ENCODE measurements at regions not wholly inside any gene's neighbourhood (a gene's known extent, or its start where the extent isn't known, plus 50 kb on each side); places are given as distances from the start of the nearest gene placed in this dataset.

DNA sequence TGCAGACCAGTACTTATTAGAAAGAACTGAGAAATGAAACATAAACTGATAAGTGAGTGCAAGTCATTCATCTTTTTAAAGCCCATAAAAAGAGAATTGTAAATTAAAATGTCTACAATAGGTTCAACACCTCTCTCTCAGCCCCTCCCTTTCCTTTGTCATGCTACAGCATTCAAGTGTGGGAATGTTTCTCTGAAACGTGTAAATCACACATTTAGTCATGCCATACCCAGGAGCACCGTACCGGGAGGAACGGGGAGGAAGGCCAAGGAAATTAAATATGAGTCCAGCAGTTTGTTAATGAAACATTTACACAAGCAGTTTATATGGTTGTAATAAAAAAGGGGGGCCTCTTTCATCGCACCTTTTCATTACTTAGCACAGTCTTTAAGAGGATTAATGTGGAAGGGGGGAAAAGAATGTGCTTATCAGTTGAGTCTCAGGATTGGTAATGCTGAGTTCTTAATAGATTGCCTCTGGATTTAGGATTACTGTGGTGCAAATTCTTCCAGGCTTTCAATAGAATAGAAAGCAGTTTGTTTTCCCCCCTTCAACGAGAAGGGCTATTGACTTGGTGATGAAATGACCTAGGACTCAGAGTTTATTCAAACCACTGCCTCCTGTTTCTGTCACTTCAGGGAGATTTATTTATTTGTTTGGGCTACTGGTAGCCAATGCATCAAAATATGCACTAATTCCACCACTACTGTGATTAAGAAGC is 176.0 kb upstream of the ZNF608 start:
- no peaks in the 10 kb centered on the region for H3K36me3 Mint-ChIP-seq
- no peaks in the 10 kb centered on the region for H3K9me3 Mint-ChIP-seq (ENCODE audit: low read depth)
- ATAC-seq (no peak), DNase-seq (no peak)
- H3K27me3 Mint-ChIP-seq = no peaks in the 10 kb centered on the region
- no peak overlapping the region for H3K27ac Mint-ChIP-seq
- CTCF ChIA-PET = no interaction called here
- H3K4me1 Mint-ChIP-seq = no peaks in the 10 kb centered on the region
- H3K4me3 Mint-ChIP-seq = no peak overlapping the region

DNA sequence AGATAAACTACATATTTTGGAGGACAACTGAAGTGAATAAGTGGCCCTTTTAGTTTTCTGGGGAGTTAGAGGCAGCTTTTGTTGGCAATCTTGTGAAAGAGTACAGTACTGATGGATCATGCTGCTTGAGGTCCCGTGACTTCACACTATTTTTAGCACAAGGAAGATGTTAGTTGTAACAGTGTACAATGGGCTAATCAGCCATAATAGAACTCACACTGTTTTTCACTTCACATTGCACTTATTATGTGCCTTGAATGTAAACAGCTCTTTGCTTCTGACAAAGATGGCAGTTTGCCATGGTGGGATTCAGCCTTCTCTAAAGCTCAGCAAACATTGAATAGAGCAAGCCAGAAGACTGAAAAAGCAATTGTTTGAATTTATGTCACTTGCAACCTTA is 176.7 kb upstream of the ZNF608 start:
- no peaks in the 10 kb centered on the region for H3K27me3 Mint-ChIP-seq
- CTCF ChIA-PET = no interaction called here
- H3K9me3 Mint-ChIP-seq (ENCODE audit: low read depth) = no peaks in the 10 kb centered on the region
- no peaks in the 10 kb centered on the region for H3K4me1 Mint-ChIP-seq
- no peaks in the 10 kb centered on the region for H3K36me3 Mint-ChIP-seq
- ATAC-seq = no peak
- H3K4me3 Mint-ChIP-seq = no peak overlapping the region
- DNase-seq = no peak
- H3K27ac Mint-ChIP-seq = no peak overlapping the region

DNA sequence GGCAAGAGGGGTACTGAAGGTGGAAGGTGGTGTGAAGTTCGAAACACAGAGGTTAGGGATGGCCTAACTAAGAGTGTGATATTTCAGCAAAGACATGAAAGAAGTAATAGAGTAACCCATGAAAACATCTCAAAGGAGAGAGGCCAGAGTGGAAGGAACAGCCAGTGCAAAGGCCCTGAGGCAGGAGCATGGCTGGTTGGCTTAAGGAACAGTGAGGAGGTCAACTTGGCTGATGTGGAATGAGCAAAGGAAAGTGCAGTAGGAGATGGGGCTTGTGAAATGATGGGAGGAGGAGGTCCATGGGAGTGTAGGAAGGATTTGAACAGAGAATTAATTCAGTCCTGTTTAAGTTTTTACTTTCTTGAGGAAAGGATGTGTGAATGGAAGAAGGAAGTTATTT is 178.3 kb upstream of the ZNF608 start:
- no peaks in the 10 kb centered on the region for H3K36me3 Mint-ChIP-seq
- H3K4me1 Mint-ChIP-seq = no peaks in the 10 kb centered on the region
- no peaks in the 10 kb centered on the region for H3K9me3 Mint-ChIP-seq (ENCODE audit: low read depth)
- H3K27ac Mint-ChIP-seq = no peak overlapping the region
- no peaks in the 10 kb centered on the region for H3K27me3 Mint-ChIP-seq
- DNase-seq (no peak), ATAC-seq (no peak)
- CTCF ChIA-PET = no interaction called here
- H3K4me3 Mint-ChIP-seq = no peak overlapping the region

DNA sequence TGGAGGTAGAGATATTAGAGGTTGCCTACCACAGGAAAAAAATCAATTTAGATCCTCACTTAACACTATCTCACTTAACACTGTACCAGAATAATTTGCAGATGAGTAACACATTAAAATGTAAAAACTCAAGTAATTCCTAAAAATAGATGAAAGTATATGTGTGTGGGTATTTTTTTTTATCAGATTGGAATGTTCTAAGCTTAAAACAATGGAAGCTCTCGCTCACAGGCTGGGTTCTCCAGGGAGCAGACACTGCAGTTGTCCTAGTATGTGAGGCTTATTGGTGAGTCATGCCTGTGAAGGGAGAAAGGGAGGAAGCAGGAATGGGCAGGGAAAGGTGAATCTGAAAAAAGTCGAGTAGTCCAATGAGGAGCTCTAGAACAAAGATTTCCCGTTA is 181.3 kb upstream of the ZNF608 start:
- DNase-seq = no peak
- Mint-ChIP-seq H3K4me3 (no peak overlapping the region), H3K27ac (no peak overlapping the region), H3K27me3 (no peaks in the 10 kb centered on the region), H3K9me3 (ENCODE audit: low read depth) (peaks cover 7% of the 10 kb centered on the region), H3K36me3 (no peaks in the 10 kb centered on the region), H3K4me1 (no peaks in the 10 kb centered on the region)
- CTCF ChIA-PET = no interaction called here
- ATAC-seq = no peak

DNA sequence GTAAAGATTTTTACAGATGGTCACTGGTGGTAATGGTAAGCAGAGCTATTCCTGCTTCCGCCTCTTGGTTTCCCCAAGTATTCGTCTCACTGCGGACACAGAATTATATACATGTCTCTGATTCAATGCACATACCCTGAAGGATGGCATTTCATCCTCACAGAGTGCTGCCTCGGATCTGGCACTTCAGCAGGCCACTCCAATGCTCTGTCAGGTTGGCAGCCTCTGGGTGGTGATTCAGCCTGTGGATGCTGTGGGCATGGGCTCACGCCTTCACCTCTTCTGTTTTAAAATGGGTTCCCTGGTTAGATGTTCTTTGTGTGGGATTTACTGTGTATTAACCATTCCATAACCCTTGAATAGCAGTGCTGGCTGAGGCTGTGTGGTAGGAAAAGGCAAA is 182.6 kb upstream of the ZNF608 start:
- Mint-ChIP-seq H3K4me3 (no peak overlapping the region), H3K27ac (no peak overlapping the region), H3K27me3 (no peaks in the 10 kb centered on the region), H3K9me3 (ENCODE audit: low read depth) (peaks cover 7% of the 10 kb centered on the region), H3K4me1 (no peaks in the 10 kb centered on the region), H3K36me3 (no peaks in the 10 kb centered on the region)
- CTCF ChIA-PET = no interaction called here
- DNase-seq (no peak), ATAC-seq (no peak)

DNA sequence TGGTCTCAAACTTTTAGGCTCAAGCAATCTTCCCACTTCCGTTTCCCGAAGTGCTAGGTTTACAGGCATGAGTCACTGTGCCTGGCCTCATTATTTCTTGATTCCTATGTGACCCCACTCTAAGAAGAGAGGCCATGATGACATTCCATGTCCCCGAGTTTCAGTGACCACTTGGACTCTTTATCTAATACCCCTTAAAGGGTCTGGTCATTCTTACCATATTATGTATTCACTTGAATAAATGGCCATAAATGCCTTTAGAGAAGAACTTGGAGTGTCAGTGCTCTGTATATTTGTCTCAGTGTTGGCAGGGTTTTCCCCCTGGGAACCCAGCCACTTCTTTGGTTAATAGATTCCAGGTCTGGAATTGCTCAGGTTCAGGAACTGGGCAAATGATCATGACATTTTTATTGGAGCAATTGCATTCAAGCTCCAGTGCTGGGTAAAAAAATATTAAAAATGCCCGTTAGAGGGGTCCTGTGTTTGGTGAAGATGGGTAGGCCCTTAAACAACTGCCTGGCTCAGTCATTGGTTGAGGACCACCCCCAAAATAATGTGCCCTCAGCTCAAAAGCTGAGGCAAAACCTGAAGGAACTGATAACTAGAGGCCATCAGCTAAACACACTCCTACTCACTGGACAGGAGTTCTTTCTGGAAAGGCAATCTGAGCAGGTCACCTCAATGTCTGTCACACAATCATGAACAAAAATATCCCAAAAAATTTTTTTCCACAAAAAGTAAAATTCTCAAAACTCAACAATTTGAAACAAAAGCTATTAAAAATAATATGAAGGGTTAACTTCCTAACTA is 186.6 kb upstream of the ZNF608 start:
- H3K4me3 Mint-ChIP-seq = no peak overlapping the region
- ATAC-seq (no peak), DNase-seq (no peak)
- H3K36me3 Mint-ChIP-seq = no peaks in the 10 kb centered on the region
- H3K4me1 Mint-ChIP-seq = peaks cover 4% of the 10 kb centered on the region
- CTCF ChIA-PET = no interaction called here
- H3K27ac Mint-ChIP-seq = no peak overlapping the region
- H3K9me3 Mint-ChIP-seq (ENCODE audit: low read depth) = peaks cover 7% of the 10 kb centered on the region
- no peaks in the 10 kb centered on the region for H3K27me3 Mint-ChIP-seq

DNA sequence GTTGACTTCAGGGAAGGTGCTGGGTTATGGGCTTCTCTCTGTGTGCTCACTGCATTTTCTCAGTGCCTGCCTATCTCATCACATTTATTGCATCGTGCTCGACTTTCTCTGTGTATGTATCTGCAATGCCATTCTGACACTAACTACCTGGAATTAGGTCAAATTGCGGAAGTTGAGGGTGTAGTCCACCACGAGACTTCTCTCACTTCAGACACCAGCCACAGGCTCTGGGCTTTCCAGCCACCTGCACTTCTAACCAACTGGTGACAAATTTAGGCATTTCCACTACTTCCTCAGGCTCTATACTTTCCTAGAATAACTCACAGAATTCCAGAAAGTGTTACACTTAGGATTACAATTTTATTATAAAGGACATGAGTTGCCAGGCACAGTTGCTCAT is 188.6 kb upstream of the ZNF608 start:
- Mint-ChIP-seq H3K36me3 (no peaks in the 10 kb centered on the region), H3K4me1 (peaks cover 4% of the 10 kb centered on the region), H3K27ac (no peak overlapping the region), H3K9me3 (ENCODE audit: low read depth) (peaks cover 7% of the 10 kb centered on the region), H3K27me3 (no peaks in the 10 kb centered on the region), H3K4me3 (no peak overlapping the region)
- DNase-seq = no peak
- CTCF ChIA-PET = no interaction called here
- ATAC-seq = no peak

DNA sequence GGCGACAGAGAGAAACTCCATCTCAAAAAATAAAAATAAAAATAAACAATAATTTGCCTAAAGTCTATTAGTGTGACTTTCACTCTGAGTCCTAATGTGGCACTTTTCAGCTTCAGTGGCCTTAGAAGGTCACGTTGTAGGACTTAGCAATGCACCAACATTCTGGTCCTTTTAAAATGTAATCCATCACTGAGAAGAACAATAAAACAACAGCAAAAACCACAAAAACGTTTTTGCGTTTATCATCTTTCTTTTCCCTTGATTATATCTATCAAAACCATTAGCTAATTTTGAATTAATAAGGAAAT is 190.1 kb upstream of the ZNF608 start:
- ATAC-seq = no peak
- CTCF ChIA-PET = no interaction called here

DNA sequence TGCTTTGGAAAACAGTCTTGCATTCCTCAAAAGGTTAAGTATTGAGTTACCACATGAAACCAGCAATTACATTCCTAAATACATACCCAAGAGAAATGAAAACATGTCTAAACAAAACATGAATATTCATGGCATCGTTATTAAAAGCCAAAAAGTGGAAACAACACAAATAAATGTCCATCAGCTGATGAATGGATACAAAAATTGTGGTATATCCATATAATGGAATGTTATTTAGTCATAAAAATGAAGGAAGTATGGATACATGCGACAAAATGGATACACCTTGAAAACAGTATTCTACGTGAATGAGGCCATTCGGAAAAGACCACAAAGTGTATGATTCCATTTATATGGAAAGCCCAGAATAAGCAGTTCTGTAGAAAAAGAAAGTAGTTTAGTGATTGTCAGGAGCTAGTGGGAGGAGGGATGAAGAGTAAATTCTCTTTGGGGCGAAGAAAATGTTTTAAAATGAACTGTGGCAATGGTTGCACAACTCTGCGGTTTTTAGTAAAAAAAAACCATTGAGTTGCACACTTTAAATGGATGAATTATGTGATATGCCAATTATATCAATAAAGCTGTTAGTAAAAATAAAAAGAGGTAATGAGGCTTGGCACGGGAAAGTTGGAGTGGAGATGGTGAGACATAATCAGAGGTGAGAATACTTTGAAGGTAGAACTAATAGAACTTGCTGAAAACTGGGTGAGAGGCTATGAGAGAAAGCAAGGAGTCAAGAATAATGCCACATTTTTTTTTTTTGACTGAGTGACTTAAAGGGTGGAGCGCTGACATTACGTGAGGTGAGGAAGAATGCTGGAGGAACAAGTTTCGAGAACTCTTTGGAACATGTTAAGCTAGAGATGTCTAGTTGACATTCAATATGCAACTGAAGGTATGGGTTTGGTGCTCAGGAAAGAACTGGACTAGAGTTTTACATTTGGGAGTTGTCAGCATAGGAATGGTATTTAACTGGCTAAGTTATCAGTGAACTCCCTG is 194.9 kb upstream of the ZNF608 start:
- DNase-seq (no peak), ATAC-seq (no peak)
- H3K4me3 Mint-ChIP-seq = no peak overlapping the region
- no peaks in the 10 kb centered on the region for H3K27me3 Mint-ChIP-seq
- H3K36me3 Mint-ChIP-seq = no peaks in the 10 kb centered on the region
- CTCF ChIA-PET = no interaction called here
- no peaks in the 10 kb centered on the region for H3K4me1 Mint-ChIP-seq
- H3K27ac Mint-ChIP-seq = no peak overlapping the region
- H3K9me3 Mint-ChIP-seq (ENCODE audit: low read depth) = no peaks in the 10 kb centered on the region

More for the DNA sequence above, 190.1 kb upstream of the ZNF608 start:
- Mint-ChIP-seq H3K4me3 (no peak overlapping the region), H3K36me3 (no peaks in the 10 kb centered on the region), H3K4me1 (peaks cover 4% of the 10 kb centered on the region), H3K9me3 (ENCODE audit: low read depth) (no peaks in the 10 kb centered on the region), H3K27ac (no peak overlapping the region), H3K27me3 (no peaks in the 10 kb centered on the region)
- DNase-seq = no peak

DNA sequence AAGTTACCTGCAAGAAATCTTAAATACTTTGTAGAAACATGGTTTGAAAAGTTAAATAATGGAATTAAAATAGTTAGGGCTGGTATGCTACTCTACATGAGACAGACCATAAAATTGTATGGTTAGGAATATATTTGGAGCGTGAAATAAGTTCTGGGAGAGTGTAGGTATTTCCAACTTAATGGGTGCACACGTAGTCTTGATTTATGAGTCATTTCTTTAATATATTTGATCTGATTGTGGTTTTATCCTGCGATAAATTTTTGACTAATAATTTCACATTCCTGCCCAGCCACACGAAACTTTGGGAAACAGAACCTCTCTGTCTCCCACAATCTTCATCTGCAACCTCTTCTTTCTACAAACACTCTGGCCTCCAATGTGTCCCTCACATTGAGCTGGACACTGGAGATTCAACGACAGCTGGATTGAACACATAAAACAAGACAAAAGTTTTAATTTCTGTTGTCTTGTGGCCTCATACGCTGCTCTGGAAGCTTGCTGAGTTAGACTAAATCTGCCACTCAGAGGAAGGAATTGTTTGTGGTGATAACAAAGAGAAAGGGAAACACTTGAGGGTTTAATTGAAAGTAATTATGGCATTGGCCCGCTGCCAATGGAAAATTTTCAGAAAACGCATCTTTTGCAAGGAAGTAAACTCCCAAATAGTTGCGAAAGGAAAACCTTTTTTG is 201.8 kb upstream of the ZNF608 start:
- no peak for DNase-seq
- no peaks in the 10 kb centered on the region for H3K4me1 Mint-ChIP-seq
- ATAC-seq = no peak
- no peaks in the 10 kb centered on the region for H3K27me3 Mint-ChIP-seq
- H3K36me3 Mint-ChIP-seq = no peaks in the 10 kb centered on the region
- no peak overlapping the region for H3K27ac Mint-ChIP-seq
- no peak overlapping the region for H3K4me3 Mint-ChIP-seq
- H3K9me3 Mint-ChIP-seq (ENCODE audit: low read depth) = peaks cover 3% of the 10 kb centered on the region
- CTCF ChIA-PET = no interaction called here

DNA sequence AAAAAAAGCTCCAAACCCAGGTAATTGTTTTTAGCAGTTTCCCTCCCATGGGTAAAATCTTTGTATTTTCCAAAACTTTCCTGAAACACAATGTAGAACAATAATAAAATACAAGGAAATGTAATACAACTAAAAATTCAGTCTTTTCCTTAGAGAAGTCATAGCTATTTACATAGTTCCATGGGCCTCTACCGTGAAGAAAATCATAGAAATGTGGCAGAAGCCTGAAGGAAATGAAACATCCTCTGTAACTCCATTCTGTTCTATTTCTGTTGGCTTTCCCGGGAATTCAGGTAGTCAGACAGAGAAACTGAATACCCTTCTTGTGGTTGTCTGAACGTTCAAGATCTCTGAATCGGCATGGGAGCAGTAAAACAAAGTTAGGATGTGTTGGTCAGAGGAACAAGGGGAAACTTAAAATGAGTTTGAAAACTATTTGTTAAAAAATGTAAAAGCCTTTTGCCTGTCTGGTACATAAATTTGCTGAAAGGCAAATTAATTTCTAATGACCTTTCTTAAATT is 202.4 kb upstream of the ZNF608 start:
- H3K27me3 Mint-ChIP-seq = no peaks in the 10 kb centered on the region
- H3K4me1 Mint-ChIP-seq = no peaks in the 10 kb centered on the region
- ATAC-seq (no peak), DNase-seq (no peak)
- no peaks in the 10 kb centered on the region for H3K36me3 Mint-ChIP-seq
- CTCF ChIA-PET = no interaction called here
- peaks cover 3% of the 10 kb centered on the region for H3K9me3 Mint-ChIP-seq (ENCODE audit: low read depth)
- no peak overlapping the region for H3K4me3 Mint-ChIP-seq
- no peak overlapping the region for H3K27ac Mint-ChIP-seq

DNA sequence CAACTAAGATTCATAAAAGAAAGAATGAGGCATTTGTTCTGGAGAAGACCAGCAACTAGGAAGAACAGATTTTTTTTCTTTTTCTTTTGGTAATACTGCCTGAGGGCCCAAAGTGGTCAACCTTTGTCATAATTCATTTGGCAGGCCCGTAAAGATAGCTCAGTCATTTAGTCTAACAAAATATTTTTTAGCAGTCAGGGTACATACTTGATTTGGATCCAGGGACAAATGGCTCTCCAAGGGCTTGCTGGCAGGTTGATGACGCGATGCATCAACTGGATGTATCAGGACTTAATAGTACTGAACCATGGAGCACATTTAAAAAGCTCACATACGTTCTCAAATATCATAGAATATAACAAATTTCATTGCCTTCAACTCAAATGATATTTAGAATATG is 203.4 kb upstream of the ZNF608 start:
- Mint-ChIP-seq H3K27ac (no peak overlapping the region), H3K27me3 (no peaks in the 10 kb centered on the region), H3K4me3 (no peak overlapping the region), H3K4me1 (no peaks in the 10 kb centered on the region), H3K36me3 (no peaks in the 10 kb centered on the region), H3K9me3 (ENCODE audit: low read depth) (peaks cover 3% of the 10 kb centered on the region)
- no peak for ATAC-seq
- DNase-seq = no peak
- CTCF ChIA-PET = interaction anchor here (0.6 kb wide), 1 partner anchor 825 kb away, joined by 3 read pairs; no protein-coding TSS in a partner anchor

DNA sequence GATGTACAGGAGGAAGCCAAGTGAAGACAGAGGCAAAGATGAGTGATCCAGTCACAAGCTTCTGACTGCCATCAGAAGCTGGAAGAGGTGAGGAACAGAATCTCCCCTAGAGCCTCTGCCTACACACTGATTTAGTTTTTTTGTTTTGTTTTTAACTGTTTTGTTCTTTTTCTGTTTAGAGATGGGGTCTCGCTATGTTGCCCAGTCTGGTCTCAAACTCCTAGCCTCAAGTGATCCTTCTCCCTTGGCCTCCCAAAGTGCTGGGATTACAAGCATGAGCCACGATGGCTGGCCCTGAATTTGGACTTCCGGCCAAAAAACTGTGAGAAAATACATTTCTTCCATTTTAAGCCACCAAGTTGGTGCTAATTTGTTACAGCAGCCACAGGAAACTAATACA is 204.7 kb upstream of the ZNF608 start:
- no peak overlapping the region for H3K27ac Mint-ChIP-seq
- no peaks in the 10 kb centered on the region for H3K27me3 Mint-ChIP-seq
- no peak for ATAC-seq
- H3K4me3 Mint-ChIP-seq = no peak overlapping the region
- DNase-seq = no peak
- CTCF ChIA-PET = no interaction called here
- no peaks in the 10 kb centered on the region for H3K36me3 Mint-ChIP-seq
- no peaks in the 10 kb centered on the region for H3K4me1 Mint-ChIP-seq
- peaks cover 3% of the 10 kb centered on the region for H3K9me3 Mint-ChIP-seq (ENCODE audit: low read depth)

Measured in activated CD8-positive, alpha-beta memory T cell treated with anti-CD3 and anti-CD28 coated beads, Interleukin-2, amount 10 ng/mL, durations not matched to agents 7 days and 5 days (primary cell).